HG03442 (cell line): ENCODE measurements at regions not wholly inside any gene's neighbourhood (a gene's known extent, or its start where the extent isn't known, plus 50 kb on each side); places are given as distances from the start of the nearest gene placed in this dataset.
A peak's percentile ranks its signal among the peaks of the same experiment; 100 is the strongest.
"Not testable (repeated sequence)": the region's sequence is repeated elsewhere in the genome, so short reads cannot be mapped to it uniquely, and the experiment has no call there.

Experiments
- ATAC-seq: cut with Tn5 transposase; IDR thresholded peaks from one replicate; pipeline ENCODE4 v1.9.1; 2021; ENCODE audit warnings: mild to moderate bottlenecking, moderate library complexity; ENCODE audit not compliant: unreplicated experiment

GRCh38 chr9:15372455-15372854 is 50.2 kb upstream of the SNAPC3 start:
- no peak for ATAC-seq

DNA sequence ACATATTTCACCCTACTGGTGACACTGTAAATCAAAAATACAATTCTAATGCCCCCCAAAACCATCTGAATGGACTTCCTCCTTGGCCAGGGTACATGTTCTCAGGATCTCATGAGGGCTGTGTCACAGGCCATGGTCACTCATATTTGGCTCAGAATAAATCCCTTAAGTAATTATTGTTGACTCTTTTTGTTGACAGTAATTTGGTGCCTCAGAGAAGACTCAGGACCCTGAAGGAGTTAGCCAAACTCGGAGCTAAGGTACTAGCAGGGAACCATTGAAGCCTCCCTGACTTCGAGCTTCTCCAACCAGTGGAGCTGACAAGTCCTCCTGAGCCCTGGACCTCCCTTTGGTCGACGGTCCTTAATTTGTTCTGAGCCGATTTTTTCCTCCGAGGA is 51.2 kb upstream of the SNAPC3 start:
- ATAC-seq: no peak

DNA sequence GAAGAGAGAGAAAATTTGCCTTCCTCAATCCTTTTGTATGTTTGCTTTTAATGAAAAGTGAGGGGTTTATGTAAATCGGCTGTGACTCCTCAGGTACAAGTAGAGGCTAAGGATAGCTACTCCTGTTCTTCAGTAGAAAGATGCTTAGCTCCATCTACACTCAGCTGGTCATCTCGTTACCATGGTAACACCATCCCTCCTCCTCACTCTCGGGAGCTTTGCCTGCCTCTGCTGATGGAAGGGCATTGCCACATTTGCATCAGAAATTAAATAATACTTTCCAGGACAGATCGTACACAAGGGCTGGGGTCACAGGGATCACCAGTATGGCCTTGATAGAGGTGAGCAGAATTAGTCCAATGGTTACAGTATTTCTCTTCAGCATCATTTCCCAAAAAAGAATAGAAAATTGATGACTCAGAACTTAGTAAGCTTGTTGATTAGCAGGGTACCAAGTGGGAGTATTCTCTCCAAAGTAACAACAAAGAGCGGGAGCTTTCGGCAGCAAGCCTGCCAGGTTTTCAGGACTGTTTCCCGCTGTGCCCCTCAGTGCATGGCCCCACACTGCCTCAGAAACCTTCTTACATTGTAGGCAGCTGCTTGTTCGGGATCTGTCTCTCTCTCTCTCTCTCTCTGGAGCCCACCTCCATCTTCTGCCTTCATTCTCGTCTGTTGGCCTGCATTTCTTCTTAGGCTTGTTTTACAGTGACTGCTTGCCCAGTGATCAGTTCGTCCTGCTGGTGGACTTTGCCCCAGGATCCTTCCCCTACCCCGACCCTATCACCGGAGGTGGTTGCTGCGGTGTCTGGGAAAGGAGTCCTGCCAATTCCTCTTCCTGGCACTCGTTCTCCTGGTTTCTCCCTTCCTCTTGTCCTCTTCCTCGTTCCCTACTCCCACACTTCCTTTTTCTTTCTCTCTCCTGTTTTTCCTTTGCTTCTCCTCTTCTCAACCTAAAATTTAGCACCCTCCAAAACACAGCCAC is 51.9 kb upstream of the SNAPC3 start:
- no peak for ATAC-seq

GRCh38 chr9:15369871-15370270 is 52.8 kb upstream of the SNAPC3 start:
- ATAC-seq: no peak

- no peak for ATAC-seq
These were observed 53.4 kb upstream of the SNAPC3 start for GRCh38 chr9:15369238-15369637.

GRCh38 chr9:15364975-15365553 is 57.6 kb upstream of the SNAPC3 start:
- ATAC-seq: not testable (repeated sequence)

- no peak for ATAC-seq
These were observed 54.7 kb upstream of the TTC39B start for GRCh38 chr9:15361737-15362136.

GRCh38 chr9:15357050-15357653 is 50.1 kb upstream of the TTC39B start:
- ATAC-seq: peak; percentile 70
